CD8-positive, alpha-beta memory T cell (primary cell): ENCODE measurements at regions not wholly inside any gene's neighbourhood (a gene's known extent, or its start where the extent isn't known, plus 50 kb on each side); places are given as distances from the start of the nearest gene placed in this dataset.
"Not testable (repeated sequence)": the region's sequence is repeated elsewhere in the genome, so short reads cannot be mapped to it uniquely, and the experiment has no call there.

Source experiments
- CTCF ChIA-PET: fragments of 350-600 bp; sonication (Branson Sonifier 250); formaldehyde crosslinking; loops from one replicate; lab custom pipeline; 2021; ENCODE audit warnings: antibody characterized with exemption; lab: Charles Lee
- POLR2A ChIA-PET: fragments of 350-600 bp; sonication (Branson Sonifier 250); formaldehyde crosslinking; loops from one replicate; lab custom pipeline; 2021; ENCODE audit warnings: antibody characterized with exemption; lab: Charles Lee
- DNase-seq, 5 donors: peaks; one replicate each; pipeline versions ENCODE4 v3.0.0 to v3.0.0-alpha.2; 2020 to 2022; ENCODE audit warnings: mixed read lengths in 1 of 5
- H3K27ac ChIP-seq: one replicate; pipeline ENCODE4 v1.7.0; 2013; ENCODE audit warnings: low read depth, mild to moderate bottlenecking, low read length, moderate library complexity
- H3K27me3 ChIP-seq: 2 replicates; pipeline ENCODE4 v1.7.0; 2013; ENCODE audit warnings: low read length, mild to moderate bottlenecking; ENCODE audit not compliant: insufficient read depth, poor library complexity, severe bottlenecking
- H3K36me3 ChIP-seq: 2 replicates; pipeline ENCODE4 v1.7.0; 2013; ENCODE audit warnings: mild to moderate bottlenecking, low read length, moderate library complexity; ENCODE audit not compliant: insufficient read depth
- H3K4me1 ChIP-seq: 2 replicates; pipeline ENCODE4 v1.7.0; 2013; ENCODE audit warnings: mild to moderate bottlenecking, low read length, moderate library complexity; ENCODE audit not compliant: insufficient read depth
- H3K4me3 ChIP-seq: 2 replicates; pipeline ENCODE4 v1.7.0; 2013; ENCODE audit warnings: mild to moderate bottlenecking, low read length
- H3K9me3 ChIP-seq: 2 replicates; pipeline ENCODE4 v1.7.0; 2013; ENCODE audit warnings: mild to moderate bottlenecking, low read length
- H3K27ac Mint-ChIP-seq, 8 donors: one replicate each; pipeline ENCODE4 v1.8.0; 2020 to 2021; ENCODE audit warnings: mixed read lengths in 8 of 8, mild to moderate bottlenecking in 6 of 8, inconsistent platforms in 3 of 8, moderate library complexity in 3 of 8
- H3K27me3 Mint-ChIP-seq, 2 donors: one replicate each; pipeline ENCODE4 v1.8.0; 2020 to 2021; ENCODE audit warnings: mixed read lengths in 2 of 2, mild to moderate bottlenecking in 1 of 2, moderate library complexity in 1 of 2
- H3K36me3 Mint-ChIP-seq, 3 donors: one replicate each; pipeline ENCODE4 v1.8.0; 2020 to 2021; ENCODE audit warnings: mixed read lengths in 3 of 3, inconsistent platforms in 1 of 3, mild to moderate bottlenecking in 1 of 3
- H3K4me1 Mint-ChIP-seq, 3 donors: one replicate each; pipeline ENCODE4 v1.8.0; 2020 to 2021; ENCODE audit warnings: mixed read lengths in 3 of 3, inconsistent platforms in 1 of 3, mild to moderate bottlenecking in 1 of 3
- H3K4me3 Mint-ChIP-seq, 7 donors: one replicate each; pipeline ENCODE4 v1.8.0; 2020 to 2021; ENCODE audit warnings: mixed read lengths in 7 of 7, mild to moderate bottlenecking in 6 of 7, moderate library complexity in 4 of 7, inconsistent platforms in 2 of 7
- H3K9me3 Mint-ChIP-seq, 5 donors: one replicate each; pipeline ENCODE4 v1.8.0; 2020 to 2022; ENCODE audit warnings: mixed read lengths in 5 of 5, mild to moderate bottlenecking in 3 of 5, moderate library complexity in 2 of 5, inconsistent platforms in 1 of 5

DNA sequence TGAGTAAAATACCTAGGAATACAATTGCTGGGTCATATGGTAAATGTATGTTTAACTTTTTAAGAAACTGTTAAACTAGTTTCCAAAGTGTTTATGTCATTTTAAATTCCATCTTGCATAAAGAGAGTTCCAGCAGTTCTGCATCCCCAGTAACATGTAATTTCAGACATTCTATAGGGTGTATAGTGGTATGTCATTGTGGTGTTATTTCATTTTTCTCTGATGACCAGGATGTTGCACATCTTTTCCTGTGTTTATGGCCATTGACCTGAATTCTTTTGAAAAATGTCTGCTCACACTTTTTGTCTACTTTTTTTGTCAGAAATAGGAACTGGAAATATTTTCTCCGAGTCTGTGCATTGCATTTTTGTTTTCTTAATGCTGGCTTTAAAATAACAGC, 128.9 kb downstream of the TMEM200A start:
- Mint-ChIP-seq H3K27me3 (peaks cover 0 to 2% of the 10 kb centered on the region in 2 donors), H3K36me3 (peaks cover 0 to 10% (median 2%) of the 10 kb centered on the region in 3 donors), H3K9me3 (peaks cover 0 to 2% (median 0%) of the 10 kb centered on the region in 5 donors), H3K4me1 (peaks cover 2 to 7% (median 3%) of the 10 kb centered on the region in 3 donors), H3K4me3 (no peak overlapping the region), H3K27ac (no peak overlapping the region)
- DNase-seq, result no peak
- Histone ChIP-seq H3K4me1 (no peaks in the 10 kb centered on the region), H3K9me3 (no peaks in the 10 kb centered on the region), H3K27me3 (no peaks in the 10 kb centered on the region), H3K4me3 (no peak overlapping the region), H3K27ac (no peak overlapping the region), H3K36me3 (no peaks in the 10 kb centered on the region)
- ChIA-PET POLR2A (interaction anchor here (1.1 kb wide), 1 partner anchor 28 kb away, joined by 3 read pairs; no protein-coding TSS in a partner anchor), CTCF (no interaction called here)

GRCh38 chr6:130500693-130501092, 134.9 kb downstream of the TMEM200A start:
- CTCF ChIA-PET, result no interaction called here

DNA sequence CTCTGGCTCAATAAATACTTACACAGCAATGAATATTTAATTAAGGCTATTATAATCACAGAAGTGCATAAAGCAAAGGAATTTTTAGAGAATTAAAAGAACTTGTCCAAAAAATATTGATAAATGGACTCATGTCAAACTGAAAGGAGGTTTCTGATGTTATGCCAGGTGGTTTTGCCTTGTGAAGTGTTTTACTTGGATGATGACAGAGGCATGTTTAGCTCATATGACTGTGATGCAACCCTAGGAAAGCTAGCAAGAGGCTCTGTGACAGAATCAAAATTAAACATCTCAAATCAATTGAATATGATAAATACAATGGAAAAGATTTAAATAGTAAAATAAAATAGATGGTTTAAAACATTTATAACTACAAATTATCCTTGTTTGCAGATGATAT, 137.3 kb downstream of the TMEM200A start:
- Histone ChIP-seq H3K4me3 (no peak overlapping the region), H3K27ac (no peak overlapping the region), H3K36me3 (no peaks in the 10 kb centered on the region), H3K4me1 (peaks cover 9% of the 10 kb centered on the region), H3K27me3 (no peaks in the 10 kb centered on the region), H3K9me3 (no peaks in the 10 kb centered on the region)
- Mint-ChIP-seq H3K27me3 (no peaks in the 10 kb centered on the region), H3K4me1 (peaks cover 8 to 20% (median 18%) of the 10 kb centered on the region in 3 donors), H3K36me3 (peaks cover 0 to 3% (median 0%) of the 10 kb centered on the region in 3 donors), H3K9me3 (no peaks in the 10 kb centered on the region), H3K27ac (no peak overlapping the region), H3K4me3 (no peak overlapping the region)
- DNase-seq, result no peak
- CTCF ChIA-PET, result no interaction called here
- POLR2A ChIA-PET, result no interaction called here

More at GRCh38 chr6:130500693-130501092, 134.9 kb downstream of the TMEM200A start:
- no peaks in the 10 kb centered on the region for H3K9me3 ChIP-seq
- POLR2A ChIA-PET, result no interaction called here
- H3K27ac ChIP-seq, result no peak overlapping the region
- no peaks in the 10 kb centered on the region for H3K27me3 ChIP-seq
- no peak for DNase-seq
- Mint-ChIP-seq H3K27me3 (peaks cover 0 to 2% of the 10 kb centered on the region in 2 donors), H3K9me3 (no peaks in the 10 kb centered on the region), H3K36me3 (peaks cover 0 to 3% (median 0%) of the 10 kb centered on the region in 3 donors), H3K4me1 (peaks cover 8 to 16% (median 12%) of the 10 kb centered on the region in 3 donors), H3K27ac (no peak overlapping the region), H3K4me3 (no peak overlapping the region)
- H3K4me1 ChIP-seq, result peaks cover 9% of the 10 kb centered on the region
- no peaks in the 10 kb centered on the region for H3K36me3 ChIP-seq
- no peak overlapping the region for H3K4me3 ChIP-seq

DNA sequence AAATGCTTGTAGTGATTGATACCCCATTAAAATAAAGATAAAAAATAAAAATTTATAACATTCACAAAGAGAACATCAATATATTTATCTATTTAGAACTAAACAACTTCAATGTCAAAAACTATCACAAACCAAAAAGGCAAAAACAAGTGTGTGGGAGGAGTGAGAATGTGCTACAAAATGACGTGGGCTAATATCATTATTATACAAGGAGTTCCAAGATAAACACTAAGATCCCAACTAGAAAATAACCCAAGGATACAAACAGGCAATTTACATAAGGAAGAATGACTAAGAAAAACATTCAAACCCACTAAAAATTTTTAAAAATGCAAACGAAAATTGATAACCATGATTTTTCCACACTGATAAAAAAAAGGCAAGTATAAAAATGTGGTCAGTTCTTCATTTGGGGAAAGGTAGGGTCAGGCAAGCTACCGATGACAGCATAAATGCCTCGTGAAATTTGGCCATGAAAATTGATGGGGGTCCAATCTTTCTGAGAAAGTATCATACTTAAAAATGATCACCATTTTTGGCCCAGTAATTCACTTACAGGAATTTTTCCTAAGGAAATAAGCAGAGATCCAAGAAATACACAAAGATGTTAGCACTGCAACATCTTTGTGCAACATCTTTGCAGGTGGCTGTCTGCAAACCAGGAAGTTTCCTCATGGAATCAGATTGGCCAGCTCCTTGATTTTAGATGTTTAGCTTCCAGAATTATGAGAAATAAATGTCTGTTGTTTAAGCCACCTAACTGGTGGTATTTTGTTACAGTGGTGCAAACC, 140.2 kb downstream of the TMEM200A start:
- H3K27ac Mint-ChIP-seq, result no peak overlapping the region
- no peaks in the 10 kb centered on the region for H3K27me3 Mint-ChIP-seq
- H3K4me3 Mint-ChIP-seq, result no peak overlapping the region
- H3K9me3 Mint-ChIP-seq, result no peaks in the 10 kb centered on the region
- no peak overlapping the region for H3K27ac ChIP-seq
- CTCF ChIA-PET, result no interaction called here
- POLR2A ChIA-PET, result no interaction called here
- DNase-seq, result no peak
- no peaks in the 10 kb centered on the region for H3K27me3 ChIP-seq
- no peak overlapping the region for H3K4me3 ChIP-seq
- no peaks in the 10 kb centered on the region for H3K9me3 ChIP-seq
- H3K36me3 Mint-ChIP-seq, result peaks cover 0 to 1% (median 0%) of the 10 kb centered on the region in 3 donors
- H3K36me3 ChIP-seq, result no peaks in the 10 kb centered on the region
- peaks cover 11 to 31% (median 26%) of the 10 kb centered on the region in 3 donors for H3K4me1 Mint-ChIP-seq
- peaks cover 20% of the 10 kb centered on the region for H3K4me1 ChIP-seq

GRCh38 chr6:130507005-130507665, 141.3 kb downstream of the TMEM200A start:
- H3K27ac Mint-ChIP-seq, result peak overlapping the region in 1 of 8 donors; percentile 21
- H3K36me3 Mint-ChIP-seq, H3K27me3 Mint-ChIP-seq, CTCF ChIA-PET, H3K27ac ChIP-seq, POLR2A ChIA-PET, H3K36me3 ChIP-seq, H3K4me3 ChIP-seq, H3K9me3 Mint-ChIP-seq, H3K27me3 ChIP-seq, H3K9me3 ChIP-seq, DNase-seq: not testable (repeated sequence)
- peaks cover 15 to 29% (median 25%) of the 10 kb centered on the region in 3 donors for H3K4me1 Mint-ChIP-seq
- peaks cover 25% of the 10 kb centered on the region for H3K4me1 ChIP-seq
- peak overlapping the region in 1 of 7 donors; percentile 6 for H3K4me3 Mint-ChIP-seq

DNA sequence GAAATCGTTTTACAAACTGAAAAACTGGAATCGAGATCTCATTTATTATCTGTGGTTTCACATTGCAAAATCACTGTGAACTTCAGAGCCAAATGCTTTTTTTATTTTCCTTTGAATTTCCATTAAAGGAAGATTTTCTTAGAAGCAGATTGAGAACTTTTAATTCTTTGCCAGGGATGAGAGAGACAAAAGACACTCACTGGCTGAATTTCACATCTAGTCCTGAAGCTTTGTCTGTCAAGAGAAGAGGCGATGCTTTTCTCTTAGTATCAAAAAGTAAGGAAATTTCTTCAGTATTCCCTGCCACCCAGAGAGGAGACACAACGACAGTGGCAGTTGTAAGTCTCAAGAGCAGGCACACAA, 141.8 kb downstream of the TMEM200A start:
- Histone ChIP-seq H3K9me3 (no peaks in the 10 kb centered on the region), H3K4me3 (no peak overlapping the region), H3K27me3 (no peaks in the 10 kb centered on the region), H3K4me1 (peaks cover 26% of the 10 kb centered on the region), H3K36me3 (no peaks in the 10 kb centered on the region), H3K27ac (no peak overlapping the region)
- Mint-ChIP-seq H3K27ac (no peak overlapping the region), H3K36me3 (no peaks in the 10 kb centered on the region), H3K4me3 (no peak overlapping the region), H3K27me3 (no peaks in the 10 kb centered on the region), H3K9me3 (no peaks in the 10 kb centered on the region), H3K4me1 (peaks cover 18 to 33% (median 28%) of the 10 kb centered on the region in 3 donors)
- no peak for DNase-seq
- CTCF ChIA-PET, result no interaction called here
- POLR2A ChIA-PET, result no interaction called here

DNA sequence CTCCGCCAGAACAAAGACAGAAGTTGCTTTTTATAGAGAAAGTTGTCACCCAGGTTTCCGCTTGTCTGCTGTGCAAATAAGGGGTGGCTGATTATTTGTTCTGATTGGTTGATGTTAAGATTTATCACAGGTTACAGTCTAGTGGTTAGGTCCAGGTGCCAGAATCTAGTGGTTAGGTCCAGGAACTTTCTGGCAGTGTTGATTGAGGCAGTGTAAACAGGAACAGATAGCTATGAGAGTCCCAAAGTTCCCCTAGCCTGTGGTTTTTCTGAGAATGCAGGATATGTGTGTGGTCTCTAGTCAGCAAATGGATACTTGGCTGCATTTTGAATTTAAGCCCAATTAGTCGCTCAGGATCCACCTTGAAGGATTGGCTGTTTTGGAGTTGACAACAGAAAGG, 148.0 kb downstream of the TMEM200A start:
- Histone ChIP-seq H3K36me3 (no peaks in the 10 kb centered on the region), H3K27me3 (no peaks in the 10 kb centered on the region), H3K9me3 (no peaks in the 10 kb centered on the region), H3K4me3 (no peak overlapping the region), H3K27ac (no peak overlapping the region), H3K4me1 (peaks cover 47% of the 10 kb centered on the region)
- CTCF ChIA-PET, result interaction anchor here (1.9 kb wide), 1 partner anchor 10 kb away, joined by 4 read pairs; no protein-coding TSS in a partner anchor
- H3K4me3 Mint-ChIP-seq, result peak overlapping the region in 6 of 7 donors; percentile 2 to 59 (median 38)
- H3K36me3 Mint-ChIP-seq, result peaks cover 0 to 12% (median 4%) of the 10 kb centered on the region in 3 donors
- peaks cover 60 to 80% (median 76%) of the 10 kb centered on the region in 3 donors for H3K4me1 Mint-ChIP-seq
- POLR2A ChIA-PET, result no interaction called here
- no peaks in the 10 kb centered on the region for H3K27me3 Mint-ChIP-seq
- DNase-seq, result peak in 4 of 5 donors; percentile 31 to 76 (median 60)
- H3K27ac Mint-ChIP-seq, result peak overlapping the region; percentile 6 to 95 (median 81)
- peaks cover 0 to 21% (median 3%) of the 10 kb centered on the region in 5 donors for H3K9me3 Mint-ChIP-seq

GRCh38 chr6:130514712-130515111, 148.9 kb downstream of the TMEM200A start:
- H3K27me3 Mint-ChIP-seq, result no peaks in the 10 kb centered on the region
- no peaks in the 10 kb centered on the region for H3K27me3 ChIP-seq
- peaks cover 47% of the 10 kb centered on the region for H3K4me1 ChIP-seq
- H3K36me3 ChIP-seq, result no peaks in the 10 kb centered on the region
- H3K36me3 Mint-ChIP-seq, result peaks cover 0 to 12% (median 4%) of the 10 kb centered on the region in 3 donors
- peaks cover 61 to 80% (median 78%) of the 10 kb centered on the region in 3 donors for H3K4me1 Mint-ChIP-seq
- H3K27ac ChIP-seq, result no peak overlapping the region
- DNase-seq, result no peak
- CTCF ChIA-PET, result interaction anchor here (1.3 to 1.9 kb wide), 2 partner anchors 9 to 61 kb away, joined by 3 to 4 read pairs; no protein-coding TSS in a partner anchor
- no peak overlapping the region for H3K4me3 Mint-ChIP-seq
- H3K4me3 ChIP-seq, result no peak overlapping the region
- no peaks in the 10 kb centered on the region for H3K9me3 ChIP-seq
- peak overlapping the region; percentile 8 to 89 (median 40) for H3K27ac Mint-ChIP-seq
- POLR2A ChIA-PET, result no interaction called here
- peaks cover 0 to 21% (median 3%) of the 10 kb centered on the region in 5 donors for H3K9me3 Mint-ChIP-seq
